Renal cortex interstitium (tissue), 11 donors: ENCODE measurements at regions not wholly inside any gene's neighbourhood (a gene's known extent, or its start where the extent isn't known, plus 50 kb on each side); places are given as distances from the start of the nearest gene placed in this dataset.

Source experiments
- DNase-seq, 11 donors: peaks; one replicate each; pipeline ENCODE4 v3.0.0-alpha.2; 2013; ENCODE audit warnings: low read depth in 9 of 11, low spot score in 4 of 11; ENCODE audit errors: extremely low read depth in 1 of 11

GRCh38 chr6:108771421-108771820 lies 76.8 kb upstream of the ARMC2 start:
- no peak for DNase-seq

GRCh38 chr6:108774555-108774954 lies 73.7 kb upstream of the ARMC2 start:
- no peak for DNase-seq

DNA sequence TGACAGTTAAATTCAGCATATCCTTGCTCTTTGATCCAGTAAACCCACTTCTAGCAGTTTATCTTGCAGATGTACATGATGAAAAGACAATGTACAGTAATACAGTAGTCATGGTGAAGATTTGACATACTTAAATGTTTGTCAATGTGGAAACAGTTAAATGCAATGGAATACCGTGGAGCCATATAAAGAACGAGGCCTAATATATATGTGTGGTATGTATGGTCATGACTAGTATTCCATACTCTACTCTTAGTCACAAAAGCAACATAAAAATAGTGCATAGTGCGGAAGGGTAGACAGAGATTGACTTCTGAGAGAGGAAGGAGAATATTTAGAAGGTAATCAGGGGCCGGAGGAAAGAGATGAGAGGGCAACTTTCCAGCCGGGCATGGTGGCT lies 70.7 kb upstream of the ARMC2 start:
- no peak for DNase-seq

DNA sequence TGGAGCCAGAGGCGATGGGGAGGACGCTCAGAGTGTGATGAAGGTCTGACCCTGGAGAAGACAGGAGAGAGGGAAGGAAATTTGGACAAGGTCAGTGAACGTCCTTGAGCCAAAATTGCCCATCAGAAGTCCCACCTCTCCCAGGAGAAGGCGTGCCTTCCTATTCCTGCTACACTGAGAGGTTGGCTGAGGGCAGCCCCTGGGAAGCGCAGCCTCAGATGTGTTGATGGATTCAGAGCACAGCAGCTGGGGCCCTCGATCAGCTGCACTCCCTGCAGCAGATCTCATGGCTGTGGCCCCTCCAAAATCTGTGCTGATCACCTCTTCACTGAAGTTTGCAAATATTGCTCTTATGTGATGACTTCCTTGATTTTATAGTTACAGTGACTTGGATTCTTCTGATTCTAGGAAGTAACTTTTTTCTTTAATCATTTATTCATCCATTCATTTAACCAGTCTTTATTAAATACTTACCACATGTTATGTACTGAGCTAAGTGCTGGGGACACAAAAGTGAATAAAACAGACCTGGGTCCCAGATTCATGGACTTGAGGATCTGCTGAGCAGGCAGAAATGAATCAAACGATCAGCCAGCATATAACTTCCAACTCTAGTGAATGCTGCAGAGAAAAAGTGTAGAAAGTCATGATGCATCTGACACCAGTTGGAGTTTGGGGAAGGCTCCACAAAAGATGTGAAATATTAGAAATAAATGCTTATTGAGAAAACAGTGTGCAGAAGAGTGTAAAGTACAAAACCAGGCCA lies 69.6 kb upstream of the ARMC2 start:
- no peak for DNase-seq

GRCh38 chr6:108779536-108780275 lies 68.5 kb upstream of the ARMC2 start:
- DNase-seq, result no peak

DNA sequence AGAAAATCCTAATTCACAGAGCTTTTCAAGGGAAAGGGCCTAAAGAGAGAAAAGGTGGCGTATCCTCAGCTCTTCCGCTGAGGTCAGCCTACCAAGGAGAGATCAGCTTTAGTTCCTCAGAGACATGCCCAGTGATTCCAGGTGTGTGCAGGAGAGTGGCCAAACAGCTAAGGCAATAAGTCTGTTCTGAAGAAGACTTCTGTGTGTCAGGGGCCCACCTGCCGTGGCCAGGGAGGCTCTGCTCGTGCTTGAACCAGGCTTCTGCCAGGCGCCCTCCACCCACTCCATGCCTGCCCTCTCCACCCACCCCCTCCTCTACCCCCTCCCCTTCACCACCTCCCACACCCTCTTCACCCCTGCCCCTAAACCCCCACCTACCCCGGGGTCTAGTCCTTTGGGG lies 67.4 kb upstream of the ARMC2 start:
- DNase-seq, result no peak

- DNase-seq, result no peak
Measured at GRCh38 chr6:108781419-108782100, 66.7 kb upstream of the ARMC2 start.

GRCh38 chr6:108782179-108783041 lies 65.8 kb upstream of the ARMC2 start:
- peak in 9 of 11 donors; percentile 51 to 73 (median 69) for DNase-seq

DNA sequence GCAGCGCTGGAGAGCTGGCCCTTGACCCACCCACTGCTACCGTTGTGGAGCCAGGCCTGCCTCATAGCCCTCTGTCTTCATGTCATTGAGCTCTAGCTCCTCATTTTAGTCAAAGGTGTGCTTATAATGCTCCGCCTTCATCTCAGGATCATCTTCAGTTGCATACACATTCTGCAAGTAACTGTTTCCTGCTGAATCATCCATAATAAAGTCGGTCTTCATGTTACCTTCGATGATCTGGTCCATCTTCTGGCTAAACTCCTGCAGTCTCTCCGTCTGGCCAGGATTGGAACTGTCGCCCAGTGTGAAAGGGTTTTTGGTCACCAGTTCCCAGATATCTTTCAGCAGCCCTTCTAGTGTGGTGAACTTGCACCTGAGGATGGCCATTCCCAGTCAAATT lies 62.6 kb upstream of the ARMC2 start:
- DNase-seq, result no peak

DNA sequence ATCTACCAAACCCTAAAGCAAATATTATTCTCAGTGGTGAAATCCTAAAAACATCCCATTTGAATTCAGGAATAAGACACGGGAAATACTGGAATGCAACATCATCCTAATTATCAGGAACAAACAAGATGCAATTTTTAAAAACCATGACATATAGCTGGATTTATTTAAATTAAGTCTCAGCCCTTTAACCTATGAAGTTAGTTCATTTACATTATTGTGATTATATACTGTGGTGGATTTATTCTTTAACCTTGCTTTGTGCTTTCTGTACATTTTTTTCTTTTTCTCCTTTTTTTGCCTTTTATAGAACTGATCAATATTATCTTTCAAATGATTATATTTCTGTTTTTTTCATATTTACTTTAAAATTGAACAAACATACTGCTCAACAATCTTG lies 59.8 kb upstream of the ARMC2 start:
- DNase-seq, result no peak

GRCh38 chr6:108789475-108789874 lies 58.7 kb upstream of the ARMC2 start:
- DNase-seq, result no peak

GRCh38 chr6:108791700-108792099 lies 56.5 kb upstream of the ARMC2 start:
- no peak for DNase-seq

GRCh38 chr6:108793516-108794251 lies 54.5 kb upstream of the ARMC2 start:
- no peak for DNase-seq

GRCh38 chr6:108795122-108795521 lies 53.1 kb upstream of the ARMC2 start:
- no peak for DNase-seq

DNA sequence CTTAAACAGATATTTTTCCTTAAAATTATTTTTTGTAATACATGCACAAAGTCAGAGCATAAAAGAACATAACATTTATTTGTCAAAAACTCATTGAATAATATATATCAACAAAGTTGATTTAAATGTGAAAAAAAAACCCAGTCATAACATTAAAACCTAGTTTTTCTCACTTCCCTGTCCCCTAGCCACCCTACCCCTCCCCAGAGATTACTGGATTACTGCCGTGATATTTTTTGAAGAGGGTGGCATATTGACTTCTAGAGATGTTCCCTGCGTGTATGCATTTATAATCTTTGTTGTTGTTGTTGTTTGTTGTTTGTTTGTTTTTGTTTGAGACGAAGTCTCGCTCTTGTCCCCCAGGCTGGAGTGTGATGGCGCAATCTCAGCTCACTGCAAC lies 52.4 kb upstream of the ARMC2 start:
- no peak for DNase-seq

- DNase-seq, result no peak
Measured at GRCh38 chr6:108796875-108797274, 51.3 kb upstream of the ARMC2 start.

DNA sequence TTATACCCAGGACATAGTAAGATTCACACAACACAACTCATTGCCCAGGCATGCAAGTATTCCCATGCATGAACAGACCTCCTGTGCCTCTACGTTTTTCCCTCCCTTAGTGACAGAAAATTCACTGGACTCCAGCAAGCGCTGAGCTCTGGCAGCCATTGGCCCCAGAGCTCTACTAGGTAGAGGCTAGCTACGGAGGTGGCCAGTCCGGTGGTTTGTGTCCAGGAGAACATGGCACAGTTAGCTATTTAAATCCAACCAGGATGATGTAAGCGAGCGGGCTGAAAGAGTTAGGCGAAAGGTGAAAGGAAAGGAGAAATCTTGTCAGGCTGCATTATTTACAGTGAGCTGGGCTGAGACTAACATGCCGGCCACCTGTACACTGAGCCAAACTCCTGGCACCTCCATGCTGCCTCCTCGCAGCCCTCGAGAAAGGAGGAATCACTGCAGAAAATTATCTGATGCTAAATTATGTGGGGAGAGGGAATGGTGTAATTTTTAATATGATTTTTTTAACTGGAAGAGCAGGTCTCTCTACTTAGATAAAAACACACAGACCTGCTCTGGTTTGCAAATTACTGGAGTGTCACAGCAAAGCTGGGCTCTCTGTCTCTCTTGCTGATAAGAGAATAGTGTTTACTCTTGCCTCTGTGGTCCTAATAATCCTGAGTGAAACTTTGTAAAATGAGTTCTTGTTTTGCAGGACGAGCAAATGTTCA lies 50.1 kb upstream of the ARMC2 start:
- DNase-seq, result no peak
